Right hindlimb (tissue), 1 donor: ENCODE measurements at regions not wholly inside any gene's neighbourhood (a gene's known extent, or its start where the extent isn't known, plus 50 kb on each side); places are given as distances from the start of the nearest gene placed in this dataset.
"Not testable (repeated sequence)": the region's sequence is repeated elsewhere in the genome, so short reads cannot be mapped to it uniquely, and the experiment has no call there.

Source experiments
- DNase-seq: peaks from one replicate; pipeline ENCODE4 v3.0.0-alpha.2; 2018

- DNase-seq: no peak
These were observed 585.5 kb downstream of the TLE1 start for GRCh38 chr9:81103597-81104471.

- no peak for DNase-seq
These were observed 592.1 kb downstream of the TLE1 start for GRCh38 chr9:81097131-81097847.

DNA sequence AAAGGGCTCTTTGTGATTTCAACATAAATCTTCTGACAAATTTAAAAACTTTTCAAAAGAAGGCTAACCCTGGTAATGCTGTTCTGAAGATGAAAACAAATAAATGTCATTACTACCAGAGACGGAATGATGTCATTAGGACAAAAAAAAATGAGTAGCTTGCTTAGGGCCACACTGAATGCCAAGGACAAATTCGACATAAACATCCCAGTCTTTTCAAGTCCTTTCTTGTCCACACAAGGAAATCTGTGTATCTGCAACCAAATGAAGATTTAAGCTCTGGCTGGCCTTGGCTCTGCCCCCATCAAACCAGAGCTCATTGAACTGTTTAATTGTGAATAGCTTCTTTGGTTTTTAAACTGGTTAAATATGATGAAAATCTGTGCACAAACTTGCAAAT lies 592.7 kb downstream of the TLE1 start:
- DNase-seq: no peak

DNA sequence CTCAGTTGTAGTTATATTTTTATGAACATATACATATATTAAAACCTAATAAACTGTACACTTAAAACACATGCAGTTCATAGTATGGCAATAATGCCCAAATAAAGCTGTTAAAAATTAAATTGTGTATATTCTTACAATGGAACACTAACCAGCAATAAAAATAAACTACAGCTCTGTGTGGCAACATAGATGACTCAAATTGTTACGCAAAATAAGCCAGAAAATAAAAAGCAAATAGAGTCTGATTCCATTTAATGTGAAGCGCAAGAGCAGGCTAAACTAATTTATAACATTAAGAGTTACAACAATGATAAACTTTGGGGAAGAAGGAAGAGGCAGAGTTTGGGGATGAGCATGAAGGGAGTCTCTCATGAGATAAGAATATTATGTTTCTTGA lies 597.3 kb downstream of the TLE1 start:
- no peak for DNase-seq

GRCh38 chr9:81088341-81088740 lies 601.0 kb downstream of the TLE1 start:
- DNase-seq: no peak

DNA sequence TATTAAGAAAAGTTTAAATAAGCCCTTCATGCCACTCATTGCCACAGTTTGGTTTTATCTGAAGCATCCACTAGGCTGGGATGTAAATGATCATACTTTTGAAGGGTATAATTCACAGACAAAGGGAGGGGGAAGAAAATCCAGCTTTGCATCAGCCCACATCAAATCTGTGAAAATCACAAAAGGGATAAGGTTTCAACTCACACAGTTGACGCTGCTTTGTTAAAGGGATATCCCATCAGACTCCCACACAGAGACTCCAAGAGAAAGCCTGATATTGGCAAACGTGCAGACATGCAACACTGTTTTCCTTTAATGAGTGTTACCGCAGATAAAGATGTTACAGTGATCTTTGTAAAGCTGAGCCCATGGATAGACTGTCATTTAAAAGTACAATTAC lies 602.9 kb downstream of the TLE1 start:
- no peak for DNase-seq

- DNase-seq: peak; percentile 22
These were observed 605.4 kb downstream of the TLE1 start for GRCh38 chr9:81083854-81084512.

DNA sequence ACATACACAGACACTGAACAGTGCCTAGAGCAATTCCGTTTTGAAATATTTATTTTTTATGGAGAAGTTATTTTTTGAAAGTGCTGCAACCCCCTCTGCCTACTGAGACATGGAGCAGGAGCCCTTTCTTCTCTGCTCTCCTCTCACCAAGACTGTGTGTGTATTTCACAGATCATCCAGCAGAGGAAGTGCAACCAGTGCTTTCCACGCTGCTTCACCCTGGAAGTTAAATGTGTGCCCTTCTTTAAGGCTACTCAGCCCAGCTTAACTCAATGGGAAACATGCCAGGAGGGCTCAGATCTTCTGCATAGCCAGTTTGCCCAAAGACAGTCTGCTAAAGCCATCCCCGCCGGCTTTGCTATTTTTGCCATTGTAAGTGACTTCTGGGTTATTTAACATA lies 606.3 kb downstream of the TLE1 start:
- DNase-seq: peak; percentile 21

- no peak for DNase-seq
These were observed 607.1 kb downstream of the TLE1 start for GRCh38 chr9:81082221-81082620.

DNA sequence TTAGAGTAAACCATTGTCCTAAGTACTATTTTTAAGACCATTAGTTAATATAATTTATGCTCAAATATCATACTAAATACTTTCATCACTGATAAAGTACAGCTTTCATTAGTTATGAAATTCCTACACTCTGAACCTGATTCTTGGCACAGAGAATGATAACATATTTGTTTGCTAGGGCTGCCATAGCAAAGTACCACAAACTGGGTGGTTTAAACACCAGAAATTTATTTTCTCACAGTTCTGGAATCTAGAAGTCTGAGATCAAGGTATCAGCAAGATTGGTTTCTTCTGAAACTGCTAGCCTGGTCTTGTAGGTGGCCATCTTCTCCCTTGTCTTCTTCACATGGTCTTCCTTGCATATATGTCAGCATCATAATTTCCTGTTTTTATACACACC lies 608.4 kb downstream of the TLE1 start:
- DNase-seq: no peak

DNA sequence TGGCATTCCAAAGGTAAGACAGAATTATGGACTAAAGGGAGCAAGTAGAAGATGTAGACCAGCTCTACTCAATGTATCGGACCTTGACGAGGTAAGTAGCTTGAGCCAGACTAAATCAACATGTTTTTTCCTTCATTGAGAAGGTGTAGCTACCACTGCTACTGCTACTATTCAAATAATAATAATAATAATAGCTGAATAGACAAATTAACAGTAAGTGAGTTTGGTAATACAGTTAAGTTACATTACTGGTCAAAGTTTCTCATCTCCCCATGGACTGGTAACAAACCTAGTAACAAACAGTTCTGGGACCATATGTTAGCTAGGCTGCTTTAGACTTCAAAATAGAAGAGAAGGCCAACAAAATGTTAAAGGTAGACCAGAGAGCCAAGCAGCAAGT lies 609.2 kb downstream of the TLE1 start:
- no peak for DNase-seq

DNA sequence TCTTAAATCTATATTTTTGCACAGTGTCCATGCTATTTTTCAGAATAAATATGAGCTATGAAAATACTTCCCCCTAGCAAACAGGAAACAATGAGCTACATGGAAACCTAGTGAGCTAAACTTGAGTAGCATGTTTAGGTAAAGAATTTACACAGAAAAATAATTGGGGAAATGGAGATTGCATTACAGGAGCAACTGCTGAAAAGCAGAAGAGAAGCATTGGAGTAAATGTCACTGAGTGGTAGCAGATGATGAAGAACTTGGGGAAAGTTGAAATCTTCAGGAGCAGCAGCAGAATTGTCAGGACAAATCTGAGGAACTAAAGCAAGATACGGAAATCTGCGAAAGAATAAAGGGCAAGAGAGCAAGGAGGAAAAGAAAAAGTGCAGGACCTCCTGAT lies 610.3 kb downstream of the TLE1 start:
- no peak for DNase-seq

DNA sequence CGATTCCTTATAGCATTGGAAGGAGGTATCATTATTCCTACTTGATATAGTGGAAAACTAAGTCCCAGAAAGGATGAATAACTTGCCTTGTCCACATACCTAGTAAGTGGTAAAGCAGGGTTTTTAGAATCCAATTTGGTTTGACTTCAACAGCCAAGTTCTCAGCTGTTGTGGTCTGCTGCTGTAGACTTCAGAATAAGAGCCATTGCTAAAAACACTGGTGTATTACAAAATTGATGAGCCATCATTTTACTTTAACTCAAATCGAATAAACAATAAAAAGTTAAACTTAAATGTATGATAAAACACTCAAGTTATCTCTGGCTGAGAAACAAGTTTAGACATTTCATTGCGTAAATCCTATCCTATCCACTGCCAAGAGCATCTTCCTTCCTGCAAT lies 610.8 kb downstream of the TLE1 start:
- DNase-seq: no peak

DNA sequence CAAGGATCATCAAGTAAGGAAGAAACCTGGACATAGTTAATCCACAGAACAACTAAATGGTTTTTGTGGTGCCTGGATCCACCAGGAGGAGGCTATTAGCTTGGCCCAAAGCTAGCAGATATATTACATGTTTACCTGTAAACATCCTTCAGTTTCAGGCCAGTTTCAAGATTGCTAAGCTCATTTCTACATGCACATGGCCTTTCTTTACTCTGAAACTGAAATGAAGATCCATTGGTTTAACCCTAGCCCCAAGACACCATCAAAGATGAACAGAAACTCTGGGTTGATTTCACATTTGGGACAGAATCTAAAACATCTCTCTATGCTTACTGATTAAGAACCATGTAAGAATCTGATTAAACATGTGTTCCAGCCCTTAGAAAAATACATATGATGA lies 611.8 kb downstream of the TLE1 start:
- no peak for DNase-seq

GRCh38 chr9:81076131-81076530 lies 613.2 kb downstream of the TLE1 start:
- no peak for DNase-seq

DNA sequence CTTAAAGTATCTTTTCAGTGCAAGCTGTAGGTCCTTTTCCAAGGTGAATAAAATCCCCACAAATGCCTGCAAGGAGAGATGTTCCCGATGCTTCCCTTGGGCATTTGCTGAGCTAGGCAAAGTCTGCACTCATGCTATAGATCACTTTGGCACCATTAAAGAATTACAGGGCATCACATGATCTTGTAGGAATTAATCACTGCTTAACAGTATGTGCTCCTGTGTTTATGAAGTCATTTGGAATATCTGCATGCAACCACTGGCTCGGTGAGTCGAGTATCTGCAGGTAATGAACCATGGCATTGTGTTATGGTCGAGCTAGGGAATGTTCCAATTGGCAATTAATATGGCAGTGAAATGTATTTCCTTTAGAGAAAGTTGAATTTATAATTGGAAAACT lies 615.1 kb downstream of the TLE1 start:
- no peak for DNase-seq

DNA sequence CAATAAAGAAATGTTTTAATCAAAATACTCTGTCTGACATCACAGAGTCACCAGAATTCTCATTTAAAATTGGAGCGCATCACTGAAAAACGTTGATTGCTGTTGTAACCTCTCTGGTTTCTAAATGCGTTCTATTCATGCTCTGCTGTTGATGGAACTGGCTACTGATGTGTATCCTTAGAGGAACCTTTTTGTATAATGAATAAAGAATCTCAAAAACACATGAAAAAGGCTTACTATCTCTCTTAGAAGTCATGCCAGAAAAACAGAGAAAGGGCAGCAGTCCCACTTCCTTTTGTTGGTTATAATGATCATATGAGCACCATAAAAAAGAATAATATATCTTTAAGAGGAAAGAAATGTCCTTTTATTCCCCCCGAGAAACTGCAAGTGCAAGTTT lies 615.5 kb downstream of the TLE1 start:
- DNase-seq: no peak

DNA sequence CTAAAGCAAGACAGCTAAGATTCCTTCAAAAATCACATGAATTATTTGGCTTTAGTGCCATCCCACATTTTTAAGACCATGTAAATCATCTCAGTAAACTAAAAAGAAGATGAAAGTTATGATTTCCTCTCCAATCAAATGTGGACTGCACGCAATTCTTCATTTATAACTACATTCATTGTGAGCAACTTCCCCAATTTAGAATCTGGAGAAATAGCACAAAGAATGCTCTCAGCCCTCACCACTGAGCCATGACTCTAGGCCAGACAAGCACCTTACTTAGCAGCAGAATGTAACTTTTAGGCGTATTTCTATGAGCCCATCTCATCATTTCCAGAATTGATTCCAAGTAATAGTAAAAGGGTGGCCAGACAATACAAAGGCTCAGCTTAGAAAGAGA lies 616.6 kb downstream of the TLE1 start:
- DNase-seq: no peak

DNA sequence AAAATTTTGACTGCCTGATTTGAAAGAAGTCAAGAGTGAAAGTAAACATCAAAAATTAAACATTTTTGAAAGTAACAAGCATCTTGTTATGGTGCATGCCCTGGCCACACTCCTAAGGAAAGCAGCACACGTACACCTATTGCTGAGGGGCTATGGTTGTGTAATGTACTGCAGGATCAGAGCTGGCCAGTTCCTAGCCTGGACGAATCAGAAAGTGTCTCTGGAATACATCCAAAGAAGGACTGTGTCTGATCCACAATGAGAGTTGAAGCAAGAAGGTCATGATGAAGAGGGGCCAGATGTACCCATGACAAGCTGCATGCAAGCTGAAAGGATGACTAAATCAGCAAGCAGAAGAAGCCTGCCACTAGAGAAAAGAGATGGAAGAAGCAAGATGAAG lies 618.2 kb downstream of the TLE1 start:
- DNase-seq: no peak

GRCh38 chr9:81070689-81071088 lies 618.7 kb downstream of the TLE1 start:
- no peak for DNase-seq

DNA sequence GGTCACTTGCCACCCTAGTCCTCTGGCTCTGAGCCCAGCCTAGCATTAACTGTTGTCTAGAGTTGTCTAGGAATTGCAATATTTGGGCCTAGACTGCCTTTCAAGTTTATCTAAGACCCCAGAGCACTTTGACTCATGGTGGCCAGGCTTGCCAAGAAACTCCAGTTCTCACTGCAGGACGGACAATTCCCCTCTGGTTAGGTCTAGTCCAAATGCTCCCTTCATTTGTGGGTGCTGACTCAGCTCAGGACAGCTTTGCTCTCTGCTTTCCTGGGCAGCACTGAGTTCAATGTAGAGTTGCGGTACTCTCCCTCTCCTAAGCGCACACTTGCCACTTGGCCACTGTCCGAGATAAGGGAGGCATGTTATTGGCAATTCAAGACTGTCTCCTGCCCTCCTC lies 619.4 kb downstream of the TLE1 start:
- DNase-seq: no peak

DNA sequence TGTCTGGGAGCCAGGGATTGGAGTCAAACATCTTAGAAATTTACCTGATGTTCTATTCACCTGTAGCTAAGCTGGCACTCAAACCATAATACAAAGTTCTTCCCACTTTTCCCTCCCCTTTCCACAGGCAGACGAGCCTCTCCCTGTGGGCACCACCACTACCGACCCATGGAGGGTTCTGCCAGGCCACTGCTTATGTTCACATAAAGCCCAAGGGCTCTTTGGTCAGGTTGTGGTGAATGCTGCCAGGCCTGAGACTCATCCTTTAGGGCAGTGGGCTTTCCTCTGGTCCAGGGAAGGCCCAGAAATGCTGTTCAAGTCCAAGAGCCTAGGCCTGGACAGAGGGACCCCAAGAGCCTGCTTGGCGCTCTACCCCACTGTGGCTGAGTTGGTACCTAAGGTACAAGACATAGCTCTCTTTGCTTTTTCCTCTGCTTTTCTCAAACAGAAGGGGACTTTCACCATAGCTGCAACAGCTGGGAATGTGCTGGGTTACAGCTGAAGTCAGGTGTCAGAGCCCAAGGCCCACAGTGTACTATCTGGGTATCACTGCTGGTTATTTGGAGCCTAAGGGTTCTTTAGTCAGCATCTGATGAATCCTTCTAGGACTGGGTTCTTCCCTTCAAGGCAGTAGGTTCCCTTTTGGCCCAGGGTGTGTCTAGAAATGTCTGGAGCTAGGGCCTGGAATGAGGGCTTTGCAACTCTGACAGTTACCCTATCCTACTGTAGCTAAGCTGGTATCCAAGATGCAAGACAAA lies 620.1 kb downstream of the TLE1 start:
- no peak for DNase-seq

DNA sequence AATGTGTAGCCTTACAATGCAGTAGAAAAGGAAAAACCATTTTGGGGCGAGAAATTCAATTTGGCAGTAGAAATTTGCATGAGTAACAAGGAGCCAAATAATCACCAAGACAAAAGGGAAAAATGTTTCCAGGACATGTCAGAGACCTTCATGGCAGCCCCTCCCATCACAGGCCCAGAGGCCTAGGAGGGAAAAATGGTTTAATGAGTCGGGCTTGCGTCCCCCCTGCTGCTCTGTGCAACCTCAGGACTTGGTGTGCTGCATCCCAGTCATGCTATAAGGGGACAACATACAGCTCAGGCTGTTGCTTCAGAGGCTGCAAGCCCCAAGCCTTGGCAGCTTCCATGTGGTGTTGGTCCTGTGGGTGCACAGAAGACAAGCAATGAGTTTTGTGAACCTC lies 626.4 kb downstream of the TLE1 start:
- DNase-seq: not testable (repeated sequence)
